COLO668 (cell line): ENCODE measurements at regions not wholly inside any gene's neighbourhood (a gene's known extent, or its start where the extent isn't known, plus 50 kb on each side); places are given as distances from the start of the nearest gene placed in this dataset.
"Not testable (repeated sequence)": the region's sequence is repeated elsewhere in the genome, so short reads cannot be mapped to it uniquely, and the experiment has no call there.

ENCODE experiments used
- DNase-seq: peaks from one replicate; lab custom pipeline; 2025; ENCODE audit not compliant: unreplicated experiment; lab: John Stamatoyannopoulos, UW

DNA sequence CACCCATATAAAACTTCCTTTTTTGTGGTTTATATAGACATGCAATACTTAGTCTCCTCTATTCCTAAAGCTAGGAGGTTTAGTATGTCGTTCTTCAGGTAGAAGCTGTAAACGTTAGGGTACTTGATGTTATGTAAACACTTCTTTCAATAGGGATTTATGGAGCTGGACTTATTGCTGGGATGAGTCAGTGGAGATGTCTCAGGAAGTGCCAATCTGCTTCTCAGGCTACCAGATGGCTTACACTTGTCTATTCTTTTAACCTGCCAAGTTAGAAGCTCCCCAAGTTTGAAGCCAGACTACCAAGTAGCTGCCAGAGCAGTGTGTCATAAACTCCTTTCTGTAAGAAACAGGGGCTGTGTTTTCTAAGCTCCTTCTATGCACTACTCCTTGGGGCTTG is 756.5 kb upstream of the LRRTM1 start:
- no peak for DNase-seq

DNA sequence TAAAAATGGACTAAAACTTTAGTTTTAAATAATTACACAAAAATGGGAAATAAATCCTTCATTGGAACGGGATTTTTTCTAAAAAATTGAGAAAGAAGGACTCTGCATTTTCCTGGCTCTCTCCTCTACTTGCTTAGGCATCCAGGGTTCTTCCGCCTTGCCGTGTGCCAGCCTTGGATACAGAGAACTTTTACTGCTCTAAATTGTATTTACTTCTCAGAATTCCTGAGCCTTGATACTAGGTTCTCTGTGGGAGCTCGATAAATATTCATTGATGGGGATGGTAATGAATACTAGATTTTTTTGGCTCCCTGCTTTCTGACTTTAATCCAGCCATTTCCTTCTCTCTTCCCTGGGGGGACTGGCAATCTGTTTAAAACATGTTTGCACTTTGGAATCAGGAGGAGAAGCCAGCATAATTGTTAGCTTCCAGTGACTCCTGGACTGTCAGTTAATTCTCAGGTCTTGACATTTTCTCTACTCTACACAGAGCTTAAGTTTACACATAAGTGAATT is 746.1 kb upstream of the LRRTM1 start:
- DNase-seq: no peak

DNA sequence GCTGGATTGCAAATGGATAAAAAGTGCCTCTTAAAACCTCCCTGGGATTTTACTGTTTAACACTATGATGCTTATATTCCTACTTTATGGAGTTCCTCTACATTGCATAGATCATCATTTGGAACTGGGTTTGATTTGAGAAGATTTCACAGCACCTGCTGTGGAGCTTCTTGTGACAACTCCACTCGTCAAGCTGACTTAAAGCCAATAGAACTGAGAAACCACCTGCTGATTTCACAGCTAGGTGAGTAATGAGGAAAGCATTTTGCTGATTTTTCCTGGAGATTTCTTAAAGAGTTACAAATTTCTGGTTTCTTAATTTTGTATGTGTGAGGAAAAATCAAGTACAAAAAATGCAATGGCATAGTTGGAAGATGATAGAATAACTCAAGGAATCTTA is 739.1 kb upstream of the LRRTM1 start:
- DNase-seq: no peak

DNA sequence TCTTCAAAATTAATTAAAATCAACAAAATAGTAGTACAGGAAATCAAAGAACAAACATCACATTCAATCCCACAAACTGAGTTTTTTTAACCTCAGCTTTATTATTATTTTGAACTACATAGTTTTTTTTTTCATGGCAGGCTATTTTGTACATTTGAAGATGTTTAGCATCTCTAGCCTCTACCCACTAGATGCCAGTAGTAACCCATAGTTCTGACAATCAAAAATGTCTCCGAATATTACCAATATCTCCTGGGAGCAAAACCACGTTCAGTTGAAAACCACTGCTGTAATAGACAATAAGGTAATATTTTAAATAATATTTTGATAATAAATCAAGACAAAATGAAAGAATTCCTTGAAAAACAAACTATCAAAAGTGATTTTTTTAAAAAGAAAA is 702.6 kb upstream of the LRRTM1 start:
- no peak for DNase-seq

DNA sequence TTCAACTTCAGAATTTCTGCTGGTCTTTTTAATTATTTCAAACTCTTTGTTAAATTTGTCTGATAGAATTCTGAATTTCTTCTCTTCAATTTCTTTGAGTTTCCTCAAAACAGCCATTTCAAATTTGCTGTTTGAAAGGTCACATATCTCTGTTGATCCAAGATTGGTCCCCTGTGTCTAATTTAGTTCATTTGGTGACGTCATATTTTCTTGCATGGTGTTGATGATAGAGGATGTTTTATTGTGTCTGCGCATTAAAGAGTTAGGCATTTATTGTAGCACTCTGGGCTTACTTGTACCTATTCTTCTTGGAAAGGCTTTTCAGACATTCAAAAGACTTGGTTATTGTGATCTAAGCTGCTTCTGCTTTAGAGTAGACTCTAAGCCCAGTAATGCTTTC is 698.4 kb upstream of the LRRTM1 start:
- DNase-seq: no peak

DNA sequence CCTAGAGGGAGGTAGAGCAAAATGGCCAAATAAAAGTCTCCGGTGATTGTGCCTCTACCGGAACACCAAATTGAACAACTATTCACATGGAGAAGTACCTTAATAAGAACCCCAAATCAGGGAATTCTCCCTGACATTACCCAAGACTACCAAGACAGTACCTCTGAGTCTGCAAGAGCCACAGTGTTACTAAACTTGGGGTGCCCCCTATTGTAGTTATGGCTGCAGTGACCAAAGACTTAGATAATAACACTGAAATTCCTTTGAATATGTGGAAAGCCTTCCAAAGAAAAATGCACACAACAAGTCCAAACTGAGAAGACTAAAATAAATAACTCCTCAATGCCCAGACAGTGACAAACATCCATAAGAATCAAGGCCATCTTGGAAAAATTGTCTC is 682.9 kb upstream of the LRRTM1 start:
- DNase-seq: no peak

DNA sequence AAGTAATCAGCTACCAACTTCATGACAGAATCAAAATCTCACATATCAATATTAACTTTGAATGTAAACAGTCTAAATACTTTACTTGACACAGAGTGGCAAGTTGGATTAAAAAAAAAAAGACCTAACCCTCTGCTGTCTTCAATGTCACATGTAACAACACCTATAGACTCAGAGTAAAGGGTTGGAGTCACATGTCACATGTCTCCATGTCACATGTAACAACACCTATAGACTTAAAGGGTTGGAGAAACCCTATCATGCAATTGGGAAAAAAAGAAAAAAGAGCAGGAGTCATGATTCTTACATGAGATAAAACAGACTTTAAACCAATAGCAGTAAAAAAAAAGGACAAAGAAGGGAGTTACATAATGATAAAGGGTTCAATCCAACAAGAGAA is 665.3 kb upstream of the LRRTM1 start:
- no peak for DNase-seq

DNA sequence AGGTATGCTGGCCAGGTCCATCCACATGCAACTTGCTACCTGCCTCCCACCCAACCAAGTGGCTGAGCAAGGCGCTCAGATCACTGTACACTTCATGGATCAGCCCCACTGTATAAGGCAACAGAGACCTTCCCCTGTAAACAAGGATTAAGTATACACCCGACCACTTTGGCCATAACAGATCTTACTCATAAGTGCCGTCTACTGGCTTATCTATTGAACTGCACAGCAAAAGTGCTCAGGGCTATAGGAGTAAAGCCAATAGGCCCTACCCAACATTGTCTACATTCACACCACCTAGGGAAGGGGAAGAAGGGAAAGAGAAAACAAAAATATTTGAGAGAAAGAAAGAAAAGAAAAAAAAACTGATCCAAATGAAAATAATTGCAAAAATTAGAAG is 663.9 kb upstream of the LRRTM1 start:
- DNase-seq: no peak

DNA sequence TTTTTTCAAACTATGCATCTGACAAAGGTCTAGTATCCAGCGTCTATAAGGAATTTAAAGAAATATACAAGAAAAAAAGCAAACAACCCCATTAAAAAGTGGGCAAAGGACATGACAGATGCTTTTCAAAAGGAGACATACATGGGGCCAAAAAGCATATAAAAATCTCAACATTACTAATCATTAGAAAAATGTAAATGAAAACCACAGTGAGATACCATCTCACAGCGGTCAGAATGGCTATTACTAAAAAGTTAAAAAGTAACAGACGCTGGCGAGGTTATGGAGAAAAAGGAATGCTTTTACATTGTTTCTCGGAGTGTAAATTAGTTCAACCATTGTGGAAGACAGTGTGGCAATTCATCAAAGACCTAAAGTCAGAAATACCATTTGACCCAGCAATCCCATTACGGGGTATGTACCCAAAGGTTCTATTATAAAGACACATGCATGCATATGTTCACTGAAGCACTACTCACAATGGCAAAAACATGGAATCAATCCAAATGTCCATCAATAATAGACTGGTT is 643.1 kb upstream of the LRRTM1 start:
- no peak for DNase-seq

DNA sequence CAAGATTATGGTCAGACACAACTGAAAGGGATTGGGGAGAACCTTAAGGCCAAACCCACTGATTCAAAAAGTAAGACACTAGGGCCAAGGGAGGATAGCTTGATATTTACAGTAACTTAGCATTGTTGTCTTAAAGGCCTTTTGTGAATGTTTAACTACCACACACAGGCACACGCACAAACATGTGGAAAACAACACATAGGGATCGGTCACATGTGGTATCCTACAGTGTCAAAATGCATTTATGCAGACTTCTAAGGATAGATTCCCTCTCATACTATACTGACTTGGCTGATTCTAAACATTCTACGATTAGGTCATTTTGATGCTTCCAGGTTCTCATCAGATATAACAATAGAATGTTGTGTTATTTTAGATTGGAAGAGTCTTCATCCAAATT is 638.9 kb upstream of the LRRTM1 start:
- no peak for DNase-seq

DNA sequence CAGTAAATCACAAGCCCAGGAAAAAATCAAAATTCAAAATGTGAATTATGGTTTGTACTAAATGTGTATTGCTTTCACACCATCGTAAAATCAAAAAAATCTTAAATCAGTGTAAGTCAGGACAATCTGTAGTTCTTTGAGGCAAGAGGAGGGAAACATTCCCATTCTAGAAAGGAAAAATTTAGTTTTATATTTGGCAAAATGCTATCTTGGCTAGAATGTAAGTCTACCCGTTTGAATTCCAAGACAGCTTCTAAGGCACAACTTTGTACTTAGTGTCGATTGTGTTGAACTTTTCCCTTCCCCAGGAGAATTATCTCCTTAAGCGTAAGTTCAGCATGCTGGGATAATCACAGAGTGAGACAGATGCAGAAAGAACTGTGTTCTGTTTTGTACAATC is 638.2 kb upstream of the LRRTM1 start:
- no peak for DNase-seq

DNA sequence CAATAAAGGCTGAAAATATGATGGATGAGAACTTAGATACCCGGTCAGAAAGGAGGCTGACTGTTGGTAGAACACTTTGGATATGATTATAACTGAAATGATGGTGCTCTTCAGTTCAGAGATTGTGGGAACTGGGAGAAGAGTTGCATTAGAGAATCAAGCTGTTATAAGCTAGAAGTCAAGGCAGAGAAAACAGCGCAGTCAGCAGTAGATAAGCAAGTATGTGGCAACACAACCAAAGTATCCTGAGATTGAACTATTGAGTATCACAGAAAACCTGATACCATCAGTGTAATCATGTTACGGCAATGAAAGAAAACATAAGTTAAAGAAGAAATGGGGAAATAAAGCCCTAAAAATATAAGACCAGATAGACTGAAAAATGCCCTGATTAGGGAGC is 633.9 kb upstream of the LRRTM1 start:
- DNase-seq: no peak

DNA sequence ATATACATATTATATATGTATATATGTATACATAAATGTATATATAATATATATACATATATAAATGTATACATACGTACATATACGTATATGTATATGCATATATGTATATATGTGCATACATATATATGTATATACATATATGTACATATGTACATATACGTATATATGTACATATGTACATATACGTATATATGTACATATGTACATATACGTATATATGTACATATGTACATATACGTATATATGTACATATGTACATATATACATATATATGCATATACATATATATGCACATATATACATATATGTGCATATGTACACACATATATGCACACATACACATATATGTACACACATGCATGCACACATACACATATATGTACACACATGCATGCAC is 627.3 kb upstream of the LRRTM1 start:
- not testable (repeated sequence) for DNase-seq

DNA sequence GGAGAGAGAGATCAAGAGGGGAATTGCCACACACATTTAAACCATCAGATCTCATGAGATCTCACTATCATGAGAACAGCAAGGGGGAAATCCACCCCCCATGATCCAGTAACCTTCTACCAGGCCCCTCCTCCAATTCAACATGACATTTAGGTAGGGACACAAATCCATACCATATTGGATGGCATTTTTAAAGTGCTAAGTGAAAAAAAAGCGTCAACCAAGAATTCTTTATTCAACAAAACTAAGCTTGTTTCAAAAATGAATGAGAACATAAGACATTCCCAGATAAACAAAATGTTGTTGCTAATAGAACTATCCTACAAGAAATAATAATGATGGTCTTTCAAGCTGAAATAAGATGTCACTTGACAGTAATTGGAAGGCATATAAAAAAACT is 626.2 kb upstream of the LRRTM1 start:
- DNase-seq: no peak

DNA sequence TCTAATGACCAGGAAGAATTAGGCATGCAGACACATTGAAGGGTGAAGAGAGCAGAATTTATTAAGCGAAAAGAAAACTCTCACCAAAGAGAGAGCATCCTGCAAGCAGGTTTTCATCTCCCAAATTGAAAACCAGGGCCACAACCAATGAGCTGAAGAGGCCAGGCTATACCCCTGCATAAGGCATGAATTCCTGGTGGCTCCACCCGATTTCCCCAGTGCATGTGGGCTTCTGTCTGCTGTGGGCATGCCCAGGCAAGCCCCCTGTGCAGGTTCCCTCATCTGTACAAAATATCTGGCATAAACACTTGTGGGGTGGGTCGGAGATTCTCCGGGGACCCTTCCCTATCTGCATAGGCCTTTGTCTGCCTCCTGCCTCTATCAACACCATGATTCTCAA is 621.6 kb upstream of the LRRTM1 start:
- DNase-seq: no peak

DNA sequence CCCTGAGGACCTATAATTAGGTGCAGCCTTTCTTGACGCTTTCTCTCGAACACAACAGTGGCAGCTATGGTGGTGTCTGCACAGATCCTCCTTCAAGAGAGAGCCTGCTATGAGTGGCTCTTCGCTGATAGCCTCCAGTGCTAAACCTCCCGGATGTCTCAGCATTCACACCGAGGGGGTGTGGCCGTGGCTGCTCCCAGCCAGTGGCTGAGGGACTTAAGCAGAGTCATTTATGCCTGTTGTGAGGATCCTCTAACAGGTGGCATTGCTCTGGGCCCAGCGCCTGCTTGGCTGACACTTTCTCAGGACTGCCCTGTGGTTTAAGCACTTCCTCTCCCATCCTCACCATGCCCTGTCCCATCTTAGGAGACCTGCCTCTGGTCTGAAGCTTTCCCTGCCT is 592.0 kb upstream of the LRRTM1 start:
- no peak for DNase-seq

DNA sequence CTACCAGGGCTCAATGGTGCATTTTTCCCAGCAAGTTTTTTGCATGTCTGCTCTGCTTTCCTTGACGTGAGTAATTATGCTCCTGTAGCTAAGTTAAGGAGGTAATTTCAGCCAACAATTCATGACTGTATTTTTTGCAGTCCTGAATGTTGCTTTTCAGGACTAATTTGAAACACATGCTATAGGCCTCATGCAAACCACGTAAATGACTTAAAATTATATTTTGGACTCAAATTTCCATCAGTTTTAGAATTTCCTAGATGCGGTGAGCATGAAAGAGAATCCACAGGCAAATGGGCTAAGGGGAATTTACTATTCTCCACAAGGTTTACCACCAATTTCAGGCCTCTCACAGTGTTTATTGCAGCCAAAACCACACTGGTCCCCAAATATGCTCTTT is 589.9 kb upstream of the LRRTM1 start:
- DNase-seq: no peak

DNA sequence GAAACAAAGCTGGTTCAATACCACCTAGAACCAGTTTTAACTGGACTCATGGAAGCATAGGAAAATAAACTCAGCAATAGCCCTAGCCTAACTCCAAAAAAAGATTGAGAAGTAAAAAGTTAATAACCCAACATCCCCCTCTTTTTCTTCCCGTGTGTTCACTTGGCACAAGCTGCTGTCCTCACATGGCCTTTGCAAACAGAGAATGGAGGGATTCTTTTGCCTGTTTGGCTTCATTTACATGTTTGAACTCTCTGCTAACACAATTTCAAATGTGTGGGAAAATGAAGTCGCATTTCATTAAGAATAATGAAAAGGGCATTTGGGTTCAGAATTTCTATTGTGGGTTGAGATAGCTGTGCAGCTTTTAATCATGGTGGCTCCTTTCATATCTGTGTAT is 589.2 kb upstream of the LRRTM1 start:
- DNase-seq: no peak

DNA sequence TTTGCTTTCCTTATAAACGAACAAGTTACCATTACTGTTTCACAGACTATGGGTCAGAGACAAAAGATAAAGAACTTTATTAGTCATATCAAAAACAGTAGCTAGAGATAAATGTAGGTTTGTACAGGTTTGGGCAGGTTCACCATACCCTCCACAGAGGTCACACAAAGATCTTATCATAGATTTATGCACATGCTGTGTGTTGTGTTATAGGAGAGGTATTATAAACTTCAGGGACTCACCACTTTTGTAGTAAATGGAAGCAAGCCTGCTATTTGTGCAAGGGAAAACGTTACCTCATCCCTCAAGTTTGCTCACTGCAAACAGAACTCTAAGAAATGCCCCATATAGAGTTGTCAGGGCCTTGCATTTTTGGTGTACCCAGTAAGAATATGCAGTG is 584.5 kb upstream of the LRRTM1 start:
- DNase-seq: no peak

DNA sequence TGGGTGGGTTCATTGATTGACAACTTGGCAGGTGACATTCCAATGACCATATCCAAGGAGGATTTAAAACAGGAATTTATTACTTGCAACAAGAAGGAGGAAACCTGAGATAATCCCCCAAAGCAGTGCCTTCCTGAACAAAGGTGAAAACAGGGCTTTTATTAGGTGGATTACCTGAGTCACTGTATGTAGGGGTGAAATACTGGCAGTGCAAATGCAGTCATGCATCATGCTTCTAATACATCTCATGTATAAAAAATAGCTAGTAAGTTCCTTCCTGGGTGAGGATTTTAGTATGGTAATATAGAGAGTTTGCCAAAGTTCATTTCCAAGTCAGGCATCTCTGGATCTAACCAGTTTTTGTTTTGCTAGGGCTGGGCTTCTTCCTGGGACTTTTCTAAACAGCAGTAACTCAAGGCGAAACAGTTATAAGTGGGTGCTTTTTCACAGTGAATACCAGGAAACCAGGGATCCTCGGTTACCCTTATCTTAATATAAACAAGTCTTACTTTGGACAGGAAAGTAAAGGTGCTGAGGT is 583.4 kb upstream of the LRRTM1 start:
- no peak for DNase-seq

DNA sequence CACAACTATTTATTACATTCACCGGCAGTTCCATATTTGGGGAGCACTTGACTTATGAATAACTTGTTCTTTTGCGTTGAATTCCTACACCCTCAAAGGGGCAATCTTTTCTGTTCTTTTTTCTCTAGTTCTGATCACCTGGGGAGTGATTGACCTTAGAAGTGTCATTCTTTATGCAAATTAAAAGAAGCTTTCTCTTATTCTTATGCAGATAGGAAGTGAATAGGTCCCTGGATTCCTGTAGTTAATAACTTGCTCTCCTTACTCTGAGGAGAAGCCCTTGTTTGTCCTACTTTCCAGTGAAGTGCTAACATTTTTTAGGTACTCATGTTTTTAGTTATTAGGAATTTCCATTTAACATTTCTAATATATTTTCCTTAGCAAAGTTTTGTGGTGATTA is 569.8 kb upstream of the LRRTM1 start:
- DNase-seq: no peak

DNA sequence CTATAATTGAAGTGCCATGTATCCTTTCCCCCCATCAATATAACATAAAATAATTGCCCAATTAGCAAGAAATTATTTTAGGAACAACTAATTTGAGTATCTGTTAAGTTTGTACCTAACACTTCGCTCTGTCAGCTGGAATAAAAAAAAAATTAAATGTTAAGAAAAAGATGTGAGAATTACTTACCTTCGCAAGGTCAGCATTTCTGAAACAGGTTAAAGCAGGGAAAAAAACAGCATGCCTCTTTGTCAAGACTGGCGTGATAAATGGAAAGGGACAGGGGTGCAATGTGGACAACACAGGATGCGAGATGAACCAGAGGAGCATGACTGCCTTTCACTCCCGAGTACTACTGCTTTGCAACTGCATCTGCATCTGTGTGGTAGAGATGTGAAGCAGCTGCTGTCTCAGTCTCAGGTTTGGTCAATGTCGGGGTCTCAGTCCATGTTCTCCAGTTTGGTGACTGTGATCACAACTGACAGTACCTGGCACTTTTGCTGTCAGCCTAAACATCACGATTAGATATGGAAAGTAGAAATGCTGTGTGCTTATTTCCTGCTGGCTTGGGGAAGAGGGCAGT is 565.4 kb upstream of the LRRTM1 start:
- DNase-seq: no peak

DNA sequence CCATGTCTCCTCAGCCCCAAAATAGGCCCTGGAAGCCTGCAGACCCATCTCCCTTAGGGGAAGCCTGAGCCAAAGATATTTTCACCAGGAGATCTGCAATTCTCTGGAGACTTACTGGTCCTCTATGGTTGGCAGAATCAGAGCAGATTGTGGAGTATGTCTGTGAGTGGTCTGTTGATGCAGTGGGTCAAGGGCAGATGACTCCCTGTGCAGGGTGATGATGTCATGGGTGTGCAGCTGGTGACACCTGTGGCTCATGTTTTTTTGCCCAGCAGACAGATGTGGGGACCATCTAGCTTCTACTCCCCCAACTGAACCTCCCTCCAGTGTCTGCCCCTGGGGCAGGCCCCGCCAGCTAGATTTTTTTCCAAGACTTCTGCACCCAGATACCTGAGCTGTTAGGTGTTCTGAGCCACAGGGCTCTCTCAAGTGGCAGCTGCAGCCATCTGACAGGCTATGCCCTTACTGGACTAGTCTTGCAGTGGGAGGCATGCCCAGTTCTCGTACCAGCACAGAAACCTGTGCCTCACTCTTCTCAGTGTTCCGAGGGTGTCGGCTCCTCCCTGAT is 558.7 kb upstream of the LRRTM1 start:
- DNase-seq: no peak
